ENCODE measurements at regions not wholly inside any gene's neighbourhood (a gene's known extent, or its start where the extent isn't known, plus 50 kb on each side); places are given as distances from the start of the nearest gene placed in this dataset.

DNA sequence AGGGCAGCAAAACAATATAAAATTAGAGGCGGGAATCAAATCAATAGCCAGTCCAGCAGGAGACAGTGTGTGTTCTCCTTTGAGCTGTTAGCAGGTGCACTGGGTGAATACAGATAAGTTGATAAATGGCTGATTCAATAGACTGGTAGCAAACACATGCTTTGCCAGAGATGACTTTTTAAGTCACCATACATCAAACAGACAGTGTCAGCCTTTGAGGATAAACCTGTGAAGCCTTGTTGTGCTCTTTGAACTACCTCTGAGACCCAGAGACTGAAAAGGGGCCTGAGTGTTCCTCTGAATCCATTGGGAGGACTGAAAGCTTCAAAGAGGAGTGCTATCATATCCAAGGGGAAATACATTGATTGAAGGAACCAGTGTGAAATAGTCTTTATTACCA lies 301.9 kb downstream of the RASEF start:
- H3K4me2 ChIP-seq (replicated peaks; ENCODE audit: extremely low read depth, low read length, poor library complexity, severe bottlenecking), result no peak overlapping the region
- H3K27me3 ChIP-seq (ENCODE audit: control insufficient read depth in 2 of 2, insufficient read depth in 2 of 2, low read length in 2 of 2), result no peaks in the 10 kb centered on the region
- Mint-ChIP-seq H3K36me3 (no peaks in the 10 kb centered on the region), H3K4me3 (no peak overlapping the region), H3K4me1 (no peaks in the 10 kb centered on the region), H3K9me3 (peaks cover 0 to 6% (median 5%) of the 10 kb centered on the region in 7 donors), H3K27me3 (ENCODE audit: low read depth in 3 of 3) (peaks cover 0 to 1% (median 0%) of the 10 kb centered on the region in 3 donors), H3K27ac (no peak overlapping the region)
- H3K36me3 ChIP-seq (replicated peaks in 1 of 2; ENCODE audit: control insufficient read depth in 1 of 2, insufficient read depth in 2 of 2, low read length in 2 of 2), result no peaks in the 10 kb centered on the region
- peaks cover 0 to 3% of the 10 kb centered on the region in 2 donors for H3K9me3 ChIP-seq (replicated peaks in 1 of 2; ENCODE audit: control insufficient read depth in 1 of 2, insufficient read depth in 1 of 2, low read length in 2 of 2)
- H4K20me1 ChIP-seq (ENCODE audit: insufficient read depth, low read length), result no peaks in the 10 kb centered on the region
- TF ChIP-seq, protein P1, sequence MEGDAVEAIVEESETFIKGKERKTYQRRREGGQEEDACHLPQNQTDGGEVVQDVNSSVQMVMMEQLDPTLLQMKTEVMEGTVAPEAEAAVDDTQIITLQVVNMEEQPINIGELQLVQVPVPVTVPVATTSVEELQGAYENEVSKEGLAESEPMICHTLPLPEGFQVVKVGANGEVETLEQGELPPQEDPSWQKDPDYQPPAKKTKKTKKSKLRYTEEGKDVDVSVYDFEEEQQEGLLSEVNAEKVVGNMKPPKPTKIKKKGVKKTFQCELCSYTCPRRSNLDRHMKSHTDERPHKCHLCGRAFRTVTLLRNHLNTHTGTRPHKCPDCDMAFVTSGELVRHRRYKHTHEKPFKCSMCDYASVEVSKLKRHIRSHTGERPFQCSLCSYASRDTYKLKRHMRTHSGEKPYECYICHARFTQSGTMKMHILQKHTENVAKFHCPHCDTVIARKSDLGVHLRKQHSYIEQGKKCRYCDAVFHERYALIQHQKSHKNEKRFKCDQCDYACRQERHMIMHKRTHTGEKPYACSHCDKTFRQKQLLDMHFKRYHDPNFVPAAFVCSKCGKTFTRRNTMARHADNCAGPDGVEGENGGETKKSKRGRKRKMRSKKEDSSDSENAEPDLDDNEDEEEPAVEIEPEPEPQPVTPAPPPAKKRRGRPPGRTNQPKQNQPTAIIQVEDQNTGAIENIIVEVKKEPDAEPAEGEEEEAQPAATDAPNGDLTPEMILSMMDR (IDR thresholded peaks at IDR 0.05), result no peak
- no peaks in the 10 kb centered on the region for H3K4me1 ChIP-seq (ENCODE audit: control insufficient read depth in 1 of 2, insufficient read depth in 2 of 2, low read length in 2 of 2)
- no peak overlapping the region for H2AFZ ChIP-seq (ENCODE audit: insufficient read depth, low read depth, low read length, poor library complexity, severe bottlenecking)
- no peak overlapping the region for H3K9ac ChIP-seq (ENCODE audit: insufficient read depth, low read length, poor library complexity, severe bottlenecking)
- no peaks in the 10 kb centered on the region for H3K79me2 ChIP-seq (ENCODE audit: insufficient read depth, low read length)
- intact Hi-C loops (cut with micrococcal nuclease), result no loop called here
- 80% methylated on average over 1 of the region's 1 CpG for WGBS (ENCODE audit: insufficient coverage)
- H3K27ac ChIP-seq (ENCODE audit: low read depth in 1 of 2, low read length in 2 of 2), result no peak overlapping the region
- H3K4me3 ChIP-seq (replicated peaks in 1 of 3; ENCODE audit: low read depth in 2 of 3, low read length in 3 of 3), result no peak overlapping the region
- no peak for DNase-seq

GRCh38 chr9:82761956-82762355 lies 301.0 kb downstream of the RASEF start:
- Mint-ChIP-seq H3K36me3 (no peaks in the 10 kb centered on the region), H3K27me3 (ENCODE audit: low read depth in 3 of 3) (peaks cover 0 to 1% (median 0%) of the 10 kb centered on the region in 3 donors), H3K9me3 (peaks cover 0 to 6% (median 5%) of the 10 kb centered on the region in 7 donors), H3K4me3 (no peak overlapping the region), H3K27ac (no peak overlapping the region), H3K4me1 (no peaks in the 10 kb centered on the region)
- no peaks in the 10 kb centered on the region for H4K20me1 ChIP-seq (ENCODE audit: insufficient read depth, low read length)
- H2AFZ ChIP-seq (ENCODE audit: insufficient read depth, low read depth, low read length, poor library complexity, severe bottlenecking), result no peak overlapping the region
- no peaks in the 10 kb centered on the region for H3K27me3 ChIP-seq (ENCODE audit: control insufficient read depth in 2 of 2, insufficient read depth in 2 of 2, low read length in 2 of 2)
- H3K79me2 ChIP-seq (ENCODE audit: insufficient read depth, low read length), result no peaks in the 10 kb centered on the region
- no peaks in the 10 kb centered on the region for H3K4me1 ChIP-seq (ENCODE audit: control insufficient read depth in 1 of 2, insufficient read depth in 2 of 2, low read length in 2 of 2)
- H3K9ac ChIP-seq (ENCODE audit: insufficient read depth, low read length, poor library complexity, severe bottlenecking), result no peak overlapping the region
- no peak for DNase-seq
- intact Hi-C loops (cut with micrococcal nuclease), result no loop called here
- WGBS (ENCODE audit: insufficient coverage), result 84% methylated on average over 3 of the region's 3 CpGs
- no peak overlapping the region for H3K4me3 ChIP-seq (replicated peaks in 1 of 3; ENCODE audit: low read depth in 2 of 3, low read length in 3 of 3)
- peaks cover 0 to 3% of the 10 kb centered on the region in 2 donors for H3K9me3 ChIP-seq (replicated peaks in 1 of 2; ENCODE audit: control insufficient read depth in 1 of 2, insufficient read depth in 1 of 2, low read length in 2 of 2)
- no peak overlapping the region for H3K4me2 ChIP-seq (replicated peaks; ENCODE audit: extremely low read depth, low read length, poor library complexity, severe bottlenecking)
- no peaks in the 10 kb centered on the region for H3K36me3 ChIP-seq (replicated peaks in 1 of 2; ENCODE audit: control insufficient read depth in 1 of 2, insufficient read depth in 2 of 2, low read length in 2 of 2)
- TF ChIP-seq, protein P1 (IDR thresholded peaks at IDR 0.05), result no peak
- H3K27ac ChIP-seq (ENCODE audit: low read depth in 1 of 2, low read length in 2 of 2), result no peak overlapping the region

Measured in CD14-positive monocyte (primary cell).